ENCODE measurements at regions not wholly inside any gene's neighbourhood (a gene's known extent, or its start where the extent isn't known, plus 50 kb on each side); places are given as distances from the start of the nearest gene placed in this dataset.
"Not testable (repeated sequence)": the region's sequence is repeated elsewhere in the genome, so short reads cannot be mapped to it uniquely, and the experiment has no call there.

DNA sequence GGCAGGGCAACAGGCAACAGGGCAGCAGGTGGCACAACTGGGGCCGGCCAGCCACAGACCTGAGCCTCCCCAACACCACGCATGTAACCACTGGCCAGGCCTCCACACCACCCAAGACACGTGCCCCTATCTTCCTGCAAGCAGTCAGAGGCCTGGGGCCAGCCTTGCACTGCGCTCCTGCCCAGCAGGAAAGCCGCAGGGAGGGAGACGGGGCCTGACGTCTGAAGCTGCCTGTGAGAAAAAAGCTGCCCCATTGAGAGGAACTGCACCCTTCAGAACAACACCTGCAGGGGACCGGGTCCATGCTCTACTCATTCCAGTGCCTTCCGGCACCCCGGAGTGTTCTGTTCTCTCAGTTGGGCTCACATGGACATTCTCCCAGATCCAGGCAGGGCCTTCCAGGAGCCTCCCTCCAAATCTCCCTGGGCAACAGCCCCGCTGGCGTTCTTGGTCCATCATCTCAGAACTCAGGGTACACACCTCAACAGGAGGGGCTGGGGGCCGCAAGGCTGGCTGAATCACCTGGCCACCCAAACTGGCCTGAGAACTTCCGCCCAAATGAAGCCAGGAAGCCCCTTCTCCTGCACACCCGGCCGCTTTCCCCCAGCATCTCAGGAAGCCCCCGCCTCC is 5403.6 kb upstream of the TPTE start:
- H3K27me3 ChIP-seq (replicated peaks in 1 of 7); intact Hi-C loops (cut with DNase I; ENCODE audit: low total_unique reads); H3K36me3 ChIP-seq; H3K4me3 ChIP-seq; H3K9me3 ChIP-seq: not testable (repeated sequence)
- Histone ChIP-seq H3K4me1 (peaks cover 0 to 23% (median 6%) of the 10 kb centered on the region in 6 donors), H3K27ac (peak overlapping the region in 6 of 8 donors; percentile 46 to 86 (median 70))
- peak; percentile 34 to 52 (median 41) for TF ChIP-seq POLR2AphosphoS5 (IDR thresholded peaks at IDR 0.05)
- WGBS, 5 donors: 45 to 52% (median 49%) methylated on average over 2 to 10 of the region's 17 CpGs; no CpG with 5 or more reads in 2 of the 5 donors
- peak; percentile 86 for DNase-seq

DNA sequence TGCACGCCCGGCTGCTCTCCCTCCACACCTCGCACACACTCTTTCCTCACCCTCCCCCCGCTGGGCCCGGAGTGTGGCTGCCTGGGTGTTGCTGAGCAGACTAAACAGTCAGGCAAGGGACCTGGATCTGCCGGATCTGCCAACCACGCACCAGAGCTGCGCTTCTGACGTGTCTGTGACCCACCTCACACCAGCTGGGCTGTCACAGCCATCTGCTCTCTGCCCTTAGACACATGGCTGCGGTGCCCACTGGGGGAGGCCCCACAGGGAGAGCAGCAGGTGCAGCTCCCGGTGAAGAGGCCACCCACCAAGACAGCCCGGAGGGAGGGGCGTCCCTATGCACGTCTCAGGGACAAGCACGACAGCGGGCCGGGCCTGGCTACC is 5403.1 kb upstream of the TPTE start:
- H3K4me3 ChIP-seq; H3K27me3 ChIP-seq (replicated peaks in 1 of 7); H3K36me3 ChIP-seq; intact Hi-C loops (cut with DNase I; ENCODE audit: low total_unique reads); H3K9me3 ChIP-seq: not testable (repeated sequence)
- peak; percentile 84 for DNase-seq
- peak in 1 of 3 donors; percentile 15 for TF ChIP-seq POLR2AphosphoS5 (IDR thresholded peaks at IDR 0.05)
- H3K27ac ChIP-seq: peak overlapping the region in 4 of 8 donors; percentile 46 to 86 (median 76)
- 0 to 36% methylated on average over 2 to 5 of the region's 17 CpGs; no CpG with 5 or more reads in 3 of the 5 donors for WGBS, 5 donors
- H3K4me1 ChIP-seq: peaks cover 0 to 23% (median 6%) of the 10 kb centered on the region in 6 donors

DNA sequence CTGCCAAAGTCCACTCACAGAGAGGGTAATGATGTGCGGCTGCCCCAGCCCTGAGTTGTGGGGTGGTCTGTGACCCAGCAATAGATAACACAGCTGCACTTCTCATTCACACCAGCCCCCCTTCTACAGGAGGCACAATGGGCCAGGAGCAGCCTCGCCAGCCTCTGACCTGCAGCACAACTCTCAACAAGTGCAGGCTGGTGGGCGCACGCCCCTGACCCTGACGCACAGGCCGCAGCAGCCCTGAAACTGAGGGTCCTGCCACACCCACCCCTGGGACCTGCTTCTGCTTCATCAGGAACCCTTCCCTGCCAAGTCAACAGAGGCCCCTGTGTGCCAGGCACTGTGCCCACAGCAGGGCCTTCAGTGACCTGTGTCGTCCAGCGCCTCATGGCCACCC is 5402.2 kb upstream of the TPTE start:
- DNase-seq: peak; percentile 75

DNA sequence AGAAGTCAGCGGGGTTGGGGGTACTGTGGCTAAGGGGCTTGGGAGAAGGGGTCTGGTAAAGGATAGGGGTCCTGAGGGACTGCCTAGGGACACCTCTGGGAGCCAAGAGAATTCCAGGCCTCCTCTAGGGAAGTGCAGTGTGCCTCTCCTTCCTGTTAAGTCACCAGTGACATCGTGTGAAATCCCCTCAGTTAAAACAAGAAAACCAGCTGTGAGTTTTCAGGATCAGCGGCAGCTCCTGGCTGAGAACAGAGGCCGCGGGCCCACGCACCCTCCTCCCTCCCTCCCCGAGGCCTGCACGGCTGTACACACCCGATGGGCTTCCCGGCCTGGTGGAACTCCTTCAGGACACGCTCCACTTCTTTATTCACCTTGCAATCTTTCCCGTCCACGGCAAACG is 5400.0 kb upstream of the TPTE start:
- 0 to 33% (median 20%) methylated on average over 1 to 6 of the region's 14 CpGs for WGBS, 5 donors
- H3K36me3 ChIP-seq; H3K27me3 ChIP-seq (replicated peaks in 1 of 7); H3K9me3 ChIP-seq; intact Hi-C loops (cut with DNase I; ENCODE audit: low total_unique reads): not testable (repeated sequence)
- Histone ChIP-seq H3K4me3 (peak overlapping the region in 1 of 8 donors; percentile 39), H3K4me1 (peaks cover 0 to 19% (median 1%) of the 10 kb centered on the region in 6 donors), H3K27ac (peak overlapping the region in 6 of 8 donors; percentile 64 to 84 (median 74))
- DNase-seq: peak; percentile 12
- TF ChIP-seq POLR2AphosphoS5 (IDR thresholded peaks at IDR 0.05): peak in 1 of 3 donors; percentile 7

More for the DNA sequence above, 5402.2 kb upstream of the TPTE start:
- H3K4me3 ChIP-seq; H3K36me3 ChIP-seq; H3K27me3 ChIP-seq (replicated peaks in 1 of 7); intact Hi-C loops (cut with DNase I; ENCODE audit: low total_unique reads); H3K9me3 ChIP-seq: not testable (repeated sequence)
- H3K4me1 ChIP-seq: peaks cover 0 to 27% (median 6%) of the 10 kb centered on the region in 6 donors
- WGBS, 5 donors: 76 to 92% (median 80%) methylated on average over 1 to 7 of the region's 8 CpGs; no CpG with 5 or more reads in 1 of the 5 donors
- H3K27ac ChIP-seq: peak overlapping the region in 3 of 8 donors; percentile 52 to 80 (median 54)
- TF ChIP-seq POLR2AphosphoS5 (IDR thresholded peaks at IDR 0.05): peak in 1 of 3 donors; percentile 60

DNA sequence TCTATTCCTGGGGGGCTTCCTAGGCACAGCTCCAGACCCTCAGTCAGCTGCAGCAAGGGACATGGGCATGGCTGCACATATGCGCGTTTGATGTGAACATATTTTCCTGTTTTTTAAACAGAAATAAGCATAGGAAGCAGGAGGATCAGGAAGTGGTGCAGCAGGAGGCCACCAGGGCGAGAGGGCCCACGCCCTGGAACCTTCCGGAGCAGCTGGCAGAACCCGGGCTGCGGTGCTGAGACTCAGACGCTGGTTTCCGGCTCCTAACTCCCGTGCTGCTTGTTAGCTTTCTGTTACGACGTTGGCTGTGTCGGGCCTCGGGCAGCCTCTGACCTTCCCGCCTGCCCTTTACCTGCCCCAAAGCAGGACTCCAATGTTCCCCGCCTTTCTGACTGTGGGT is 5399.5 kb upstream of the TPTE start:
- H3K36me3 ChIP-seq; H3K27me3 ChIP-seq (replicated peaks in 1 of 7); H3K9me3 ChIP-seq; intact Hi-C loops (cut with DNase I; ENCODE audit: low total_unique reads); H3K4me3 ChIP-seq; DNase-seq: not testable (repeated sequence)
- Histone ChIP-seq H3K27ac (peak overlapping the region in 6 of 8 donors; percentile 63 to 85 (median 74)), H3K4me1 (peaks cover 0 to 19% (median 1%) of the 10 kb centered on the region in 6 donors)
- WGBS, 5 donors: no CpG with 5 or more reads among the region's 16 CpGs

DNA sequence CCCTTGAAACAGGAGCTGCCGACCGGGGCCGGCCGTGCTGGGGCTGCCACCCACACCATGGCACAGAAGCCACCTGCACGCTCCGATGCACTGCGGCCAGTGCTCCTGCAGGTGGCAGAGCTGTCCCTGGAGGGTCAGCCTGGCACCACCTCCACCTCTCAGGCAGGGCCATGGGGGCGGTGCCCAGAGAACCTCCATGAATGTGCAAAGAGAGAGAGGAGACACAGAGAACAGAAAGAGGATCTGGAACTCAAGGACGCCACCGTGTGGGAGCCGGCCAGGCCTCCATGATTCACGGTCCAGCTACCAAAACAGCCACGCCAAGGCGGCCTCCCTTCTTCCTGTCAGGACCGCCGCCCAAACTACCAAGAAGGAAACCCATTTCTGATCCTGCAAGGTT is 5397.7 kb upstream of the TPTE start:
- H3K9me3 ChIP-seq; intact Hi-C loops (cut with DNase I; ENCODE audit: low total_unique reads); H3K27me3 ChIP-seq (replicated peaks in 1 of 7); H3K36me3 ChIP-seq; H3K4me3 ChIP-seq: not testable (repeated sequence)
- 2 to 16% (median 4%) methylated on average over 6 to 12 of the region's 16 CpGs; no CpG with 5 or more reads in 2 of the 5 donors for WGBS, 5 donors
- Histone ChIP-seq H3K27ac (peak overlapping the region in 5 of 8 donors; percentile 14 to 72 (median 55)), H3K4me1 (peaks cover 0 to 13% (median 1%) of the 10 kb centered on the region in 6 donors)
- peak; percentile 92 for DNase-seq
- TF ChIP-seq, protein P1, sequence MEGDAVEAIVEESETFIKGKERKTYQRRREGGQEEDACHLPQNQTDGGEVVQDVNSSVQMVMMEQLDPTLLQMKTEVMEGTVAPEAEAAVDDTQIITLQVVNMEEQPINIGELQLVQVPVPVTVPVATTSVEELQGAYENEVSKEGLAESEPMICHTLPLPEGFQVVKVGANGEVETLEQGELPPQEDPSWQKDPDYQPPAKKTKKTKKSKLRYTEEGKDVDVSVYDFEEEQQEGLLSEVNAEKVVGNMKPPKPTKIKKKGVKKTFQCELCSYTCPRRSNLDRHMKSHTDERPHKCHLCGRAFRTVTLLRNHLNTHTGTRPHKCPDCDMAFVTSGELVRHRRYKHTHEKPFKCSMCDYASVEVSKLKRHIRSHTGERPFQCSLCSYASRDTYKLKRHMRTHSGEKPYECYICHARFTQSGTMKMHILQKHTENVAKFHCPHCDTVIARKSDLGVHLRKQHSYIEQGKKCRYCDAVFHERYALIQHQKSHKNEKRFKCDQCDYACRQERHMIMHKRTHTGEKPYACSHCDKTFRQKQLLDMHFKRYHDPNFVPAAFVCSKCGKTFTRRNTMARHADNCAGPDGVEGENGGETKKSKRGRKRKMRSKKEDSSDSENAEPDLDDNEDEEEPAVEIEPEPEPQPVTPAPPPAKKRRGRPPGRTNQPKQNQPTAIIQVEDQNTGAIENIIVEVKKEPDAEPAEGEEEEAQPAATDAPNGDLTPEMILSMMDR (IDR thresholded peaks at IDR 0.05 in 8 of 11, conservative IDR thresholded peaks at IDR 0.05 in 3 of 11): peak in 7 of 11 experiments; percentile 19 to 59 (median 48)
- peak; percentile 22 to 40 (median 22) for TF ChIP-seq POLR2AphosphoS5 (IDR thresholded peaks at IDR 0.05)

All from spleen (tissue), 11 donors.